Type B pancreatic cell (in vitro differentiated cells): ENCODE measurements at regions not wholly inside any gene's neighbourhood (a gene's known extent, or its start where the extent isn't known, plus 50 kb on each side); places are given as distances from the start of the nearest gene placed in this dataset.

Source experiments
- DNase-seq: peaks from one replicate; pipeline ENCODE4 v3.0.0; 2021; ENCODE audit warnings: mixed read lengths; ENCODE audit not compliant: unreplicated experiment; ENCODE audit errors: extremely low spot score
- H3K27ac Mint-ChIP-seq: 2 replicates; pipeline ENCODE4 v1.8.0; 2021; ENCODE audit warnings: mild to moderate bottlenecking, mixed read lengths
- H3K27me3 Mint-ChIP-seq: 2 replicates; pipeline ENCODE4 v1.8.0; 2021; ENCODE audit warnings: mixed read lengths
- H3K36me3 Mint-ChIP-seq: 2 replicates; pipeline ENCODE4 v1.8.0; 2021; ENCODE audit warnings: mixed read lengths
- H3K4me1 Mint-ChIP-seq: one replicate; pipeline ENCODE4 v1.8.0; 2021; ENCODE audit warnings: mixed read lengths; ENCODE audit not compliant: unreplicated experiment
- H3K4me3 Mint-ChIP-seq: 2 replicates; pipeline ENCODE4 v1.8.0; 2021; ENCODE audit warnings: mild to moderate bottlenecking, mixed read lengths
- H3K9me3 Mint-ChIP-seq: 2 replicates; pipeline ENCODE4 v1.8.0; 2021; ENCODE audit warnings: mixed read lengths
- TF ChIP-seq, protein P1 (sequence below): fragments of 200-600 bp; sonication (generic); conservative IDR thresholded peaks from 2 replicates; pipeline ENCODE4 v1.5.0; 2021; ENCODE audit warnings: antibody characterized with exemption, mild to moderate bottlenecking

- Mint-ChIP-seq H3K9me3 (no peaks in the 10 kb centered on the region), H3K4me1 (peaks cover 7% of the 10 kb centered on the region), H3K27ac (no peak overlapping the region), H3K36me3 (no peaks in the 10 kb centered on the region), H3K27me3 (no peaks in the 10 kb centered on the region), H3K4me3 (no peak overlapping the region)
- no peak for DNase-seq
- TF ChIP-seq, protein P1, sequence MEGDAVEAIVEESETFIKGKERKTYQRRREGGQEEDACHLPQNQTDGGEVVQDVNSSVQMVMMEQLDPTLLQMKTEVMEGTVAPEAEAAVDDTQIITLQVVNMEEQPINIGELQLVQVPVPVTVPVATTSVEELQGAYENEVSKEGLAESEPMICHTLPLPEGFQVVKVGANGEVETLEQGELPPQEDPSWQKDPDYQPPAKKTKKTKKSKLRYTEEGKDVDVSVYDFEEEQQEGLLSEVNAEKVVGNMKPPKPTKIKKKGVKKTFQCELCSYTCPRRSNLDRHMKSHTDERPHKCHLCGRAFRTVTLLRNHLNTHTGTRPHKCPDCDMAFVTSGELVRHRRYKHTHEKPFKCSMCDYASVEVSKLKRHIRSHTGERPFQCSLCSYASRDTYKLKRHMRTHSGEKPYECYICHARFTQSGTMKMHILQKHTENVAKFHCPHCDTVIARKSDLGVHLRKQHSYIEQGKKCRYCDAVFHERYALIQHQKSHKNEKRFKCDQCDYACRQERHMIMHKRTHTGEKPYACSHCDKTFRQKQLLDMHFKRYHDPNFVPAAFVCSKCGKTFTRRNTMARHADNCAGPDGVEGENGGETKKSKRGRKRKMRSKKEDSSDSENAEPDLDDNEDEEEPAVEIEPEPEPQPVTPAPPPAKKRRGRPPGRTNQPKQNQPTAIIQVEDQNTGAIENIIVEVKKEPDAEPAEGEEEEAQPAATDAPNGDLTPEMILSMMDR = no peak
Measured at GRCh38 chrX:43479070-43479469, 177.0 kb upstream of the MAOA start.

- Mint-ChIP-seq H3K4me3 (no peak overlapping the region), H3K36me3 (no peaks in the 10 kb centered on the region), H3K9me3 (no peaks in the 10 kb centered on the region), H3K27me3 (no peaks in the 10 kb centered on the region), H3K4me1 (peaks cover 7% of the 10 kb centered on the region), H3K27ac (no peak overlapping the region)
- no peak for DNase-seq
- TF ChIP-seq, protein P1 = no peak
Measured at GRCh38 chrX:43479850-43480249, 176.2 kb upstream of the MAOA start.

DNA sequence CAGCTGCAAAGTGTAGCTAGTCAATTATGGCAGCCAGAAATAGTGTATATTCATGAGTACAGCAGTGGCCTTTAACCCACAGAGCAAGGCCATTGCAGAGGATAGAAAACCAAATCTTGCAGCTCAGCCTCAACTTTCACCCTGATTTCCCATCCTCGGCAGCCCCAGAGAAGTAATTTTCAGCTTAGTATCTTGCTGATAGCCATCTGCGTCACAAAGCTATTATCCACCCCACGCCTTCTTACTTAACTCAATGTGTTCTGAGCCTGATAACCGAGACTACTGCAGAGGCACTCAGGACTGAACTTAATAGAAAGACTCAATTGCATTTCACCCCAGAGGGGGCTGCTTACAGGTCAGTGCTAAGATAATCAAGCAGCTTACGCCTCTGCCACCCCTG, 174.5 kb upstream of the MAOA start:
- TF ChIP-seq, protein P1 = no peak
- no peak for DNase-seq
- H3K36me3 Mint-ChIP-seq = no peaks in the 10 kb centered on the region
- no peak overlapping the region for H3K4me3 Mint-ChIP-seq
- H3K4me1 Mint-ChIP-seq = peaks cover 7% of the 10 kb centered on the region
- no peak overlapping the region for H3K27ac Mint-ChIP-seq
- no peaks in the 10 kb centered on the region for H3K27me3 Mint-ChIP-seq
- H3K9me3 Mint-ChIP-seq = no peaks in the 10 kb centered on the region

GRCh38 chrX:43493756-43494155, 162.3 kb upstream of the MAOA start:
- H3K4me3 Mint-ChIP-seq = no peak overlapping the region
- TF ChIP-seq, protein P1 = no peak
- no peak for DNase-seq
- no peak overlapping the region for H3K27ac Mint-ChIP-seq
- no peaks in the 10 kb centered on the region for H3K27me3 Mint-ChIP-seq
- no peaks in the 10 kb centered on the region for H3K36me3 Mint-ChIP-seq
- H3K9me3 Mint-ChIP-seq = no peaks in the 10 kb centered on the region
- H3K4me1 Mint-ChIP-seq = no peaks in the 10 kb centered on the region

- no peak for DNase-seq
- H3K27me3 Mint-ChIP-seq = no peaks in the 10 kb centered on the region
- TF ChIP-seq, protein P1 = no peak
- H3K36me3 Mint-ChIP-seq = no peaks in the 10 kb centered on the region
- no peak overlapping the region for H3K4me3 Mint-ChIP-seq
- H3K27ac Mint-ChIP-seq = no peak overlapping the region
- peaks cover 17% of the 10 kb centered on the region for H3K4me1 Mint-ChIP-seq
- H3K9me3 Mint-ChIP-seq = no peaks in the 10 kb centered on the region
Measured at GRCh38 chrX:43500246-43500645, 155.9 kb upstream of the MAOA start.

GRCh38 chrX:43500996-43501694, 155.0 kb upstream of the MAOA start:
- TF ChIP-seq, protein P1 = no peak
- Mint-ChIP-seq H3K4me3 (no peak overlapping the region), H3K27me3 (no peaks in the 10 kb centered on the region)

More at GRCh38 chrX:43500996-43501694, 155.0 kb upstream of the MAOA start:
- no peak for DNase-seq
- Mint-ChIP-seq H3K27ac (peak overlapping the region; percentile 28), H3K36me3 (no peaks in the 10 kb centered on the region), H3K9me3 (no peaks in the 10 kb centered on the region), H3K4me1 (peaks cover 23% of the 10 kb centered on the region)
